Muscle of arm (tissue), 1 donor: ENCODE measurements at regions not wholly inside any gene's neighbourhood (a gene's known extent, or its start where the extent isn't known, plus 50 kb on each side); places are given as distances from the start of the nearest gene placed in this dataset.
A peak's percentile ranks its signal among the peaks of the same experiment; 100 is the strongest.
"Not testable (repeated sequence)": the region's sequence is repeated elsewhere in the genome, so short reads cannot be mapped to it uniquely, and the experiment has no call there.

Experiments
- DNase-seq: peaks from one replicate; pipeline ENCODE4 v3.0.0-alpha.2; 2013

- DNase-seq = no peak
Measured at GRCh38 chr10:20656886-20657285, 240.2 kb downstream of the NEBL start.

GRCh38 chr10:20652424-20652823 is 244.7 kb downstream of the NEBL start:
- not testable (repeated sequence) for DNase-seq

GRCh38 chr10:20648263-20648874 is 248.7 kb downstream of the NEBL start:
- no peak for DNase-seq

- no peak for DNase-seq
Measured at GRCh38 chr10:20647756-20648155, 249.4 kb downstream of the NEBL start.

- no peak for DNase-seq
Measured at GRCh38 chr10:20644421-20644820, 252.7 kb downstream of the NEBL start.

- DNase-seq = no peak
Measured at GRCh38 chr10:20641605-20642004, 255.5 kb downstream of the NEBL start.

GRCh38 chr10:20635570-20635969 is 261.5 kb downstream of the NEBL start:
- DNase-seq = no peak

- no peak for DNase-seq
Measured at GRCh38 chr10:20634839-20635238, 262.3 kb downstream of the NEBL start.

- no peak for DNase-seq
Measured at GRCh38 chr10:20633714-20634113, 263.4 kb downstream of the NEBL start.

- DNase-seq = no peak
Measured at GRCh38 chr10:20632696-20633095, 264.4 kb downstream of the NEBL start.

GRCh38 chr10:20631229-20631628 is 265.9 kb downstream of the NEBL start:
- DNase-seq = no peak

GRCh38 chr10:20630092-20630643 is 266.9 kb downstream of the NEBL start:
- no peak for DNase-seq

- DNase-seq = no peak
Measured at GRCh38 chr10:20627946-20628507, 269.1 kb downstream of the NEBL start.

- no peak for DNase-seq
Measured at GRCh38 chr10:20627087-20627486, 270.0 kb downstream of the NEBL start.

- no peak for DNase-seq
Measured at GRCh38 chr10:20625868-20626267, 271.2 kb downstream of the NEBL start.

- DNase-seq = peak; percentile 77
Measured at GRCh38 chr10:20624642-20625041, 272.5 kb downstream of the NEBL start.

GRCh38 chr10:20623546-20623945 is 273.6 kb downstream of the NEBL start:
- no peak for DNase-seq

GRCh38 chr10:20622531-20623211 is 274.4 kb downstream of the NEBL start:
- peak; percentile 61 for DNase-seq

- no peak for DNase-seq
Measured at GRCh38 chr10:20620981-20621380, 276.1 kb downstream of the NEBL start.

GRCh38 chr10:20618011-20618547 is 279.0 kb downstream of the NEBL start:
- DNase-seq = no peak

GRCh38 chr10:20616918-20617810 is 279.9 kb downstream of the NEBL start:
- no peak for DNase-seq
